ENCODE measurements at regions not wholly inside any gene's neighbourhood (a gene's known extent, or its start where the extent isn't known, plus 50 kb on each side); places are given as distances from the start of the nearest gene placed in this dataset.

DNA sequence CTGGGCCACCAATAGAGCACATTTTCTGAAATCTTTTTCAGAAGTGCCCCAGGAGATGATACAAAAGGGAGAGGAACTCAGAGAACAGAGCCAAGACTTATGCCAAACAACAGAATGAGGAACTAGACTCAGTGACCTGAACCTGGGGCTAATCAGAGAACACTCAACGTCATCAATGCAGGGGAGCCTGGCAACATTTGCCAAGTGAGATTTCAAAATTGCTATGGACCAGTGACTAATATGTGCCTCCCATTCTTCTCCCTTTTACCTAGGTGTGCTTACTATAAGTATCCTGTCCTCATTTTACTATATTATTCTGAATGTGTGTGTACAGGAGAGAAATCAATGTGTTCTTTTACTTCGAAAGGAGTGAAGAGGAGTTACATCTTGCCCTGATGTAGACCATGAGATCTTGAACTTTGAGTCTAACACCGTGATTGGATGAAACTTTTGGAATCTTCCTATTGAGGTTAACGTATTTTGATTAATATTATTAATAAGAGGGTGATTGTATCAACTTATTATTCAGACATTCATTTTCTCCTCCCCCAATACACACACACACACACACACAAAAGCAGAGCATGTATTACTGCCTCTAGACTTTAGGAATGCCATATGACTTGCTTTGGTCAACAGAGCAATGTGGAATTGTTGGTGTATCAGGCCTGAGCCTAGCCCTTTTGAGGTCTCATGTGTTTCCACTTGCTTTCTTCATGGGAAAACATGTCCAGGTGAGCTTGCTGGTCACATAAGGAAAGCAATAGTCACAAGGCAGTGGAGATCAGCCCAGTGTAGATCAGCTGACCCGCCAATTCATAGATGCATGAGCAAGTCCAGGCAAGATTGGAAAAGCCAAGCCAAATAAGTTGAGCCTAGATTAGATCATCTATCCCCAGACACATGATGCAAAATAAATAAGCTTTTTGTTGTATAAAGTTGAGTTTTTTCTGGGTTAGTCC lies 80.3 kb upstream of the ETS2 start:
- no peaks in the 10 kb centered on the region for H3K36me3 ChIP-seq (ENCODE audit: low read depth)
- H3K4me3 ChIP-seq (ENCODE audit: severe bottlenecking), result no peak overlapping the region
- ATAC-seq (ENCODE audit: low read depth) (0 out of 3 replicates have a peak, but pooled peaks have one; percentile 31), DNase-seq (ENCODE audit: low spot score) (no peak)
- no peaks in the 10 kb centered on the region for H3K27me3 ChIP-seq (ENCODE audit: insufficient read depth, poor library complexity, severe bottlenecking)
- no peak overlapping the region for H3K27ac ChIP-seq (ENCODE audit: poor library complexity, severe bottlenecking)
- H3K9me3 ChIP-seq (ENCODE audit: severe bottlenecking), result peaks cover 3% of the 10 kb centered on the region
- H3K4me1 ChIP-seq (ENCODE audit: insufficient read depth, poor library complexity, severe bottlenecking), result no peaks in the 10 kb centered on the region
- no peak for TF ChIP-seq CTCF (IDR thresholded peaks at IDR 0.05; ENCODE audit: poor library complexity, severe bottlenecking)

GRCh38 chr21:38726482-38726881 lies 79.2 kb upstream of the ETS2 start:
- no peak for DNase-seq (ENCODE audit: low spot score)
- no peak for TF ChIP-seq CTCF (IDR thresholded peaks at IDR 0.05; ENCODE audit: poor library complexity, severe bottlenecking)

DNA sequence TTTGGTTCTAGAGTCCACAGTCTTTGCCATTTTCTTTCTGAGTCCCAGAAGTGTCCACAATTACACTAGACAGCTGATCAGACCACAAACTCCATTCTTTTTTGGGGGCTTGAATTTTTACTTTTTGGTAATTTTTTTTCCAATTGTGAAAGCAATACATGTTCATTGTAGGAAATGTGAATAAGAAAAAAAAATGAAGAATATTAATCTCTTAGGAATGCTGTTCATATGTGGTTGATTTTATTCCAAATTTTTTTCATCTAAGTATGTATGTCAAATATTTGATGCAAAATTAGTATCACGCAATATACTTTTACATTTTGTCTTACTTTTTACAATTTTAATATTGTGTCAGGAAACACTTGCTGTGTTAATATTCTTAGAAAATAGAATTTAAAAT lies 76.4 kb upstream of the ETS2 start:
- Histone ChIP-seq H3K36me3 (ENCODE audit: low read depth) (no peaks in the 10 kb centered on the region), H3K4me3 (ENCODE audit: severe bottlenecking) (no peak overlapping the region), H3K27me3 (ENCODE audit: insufficient read depth, poor library complexity, severe bottlenecking) (no peaks in the 10 kb centered on the region), H3K27ac (ENCODE audit: poor library complexity, severe bottlenecking) (no peak overlapping the region), H3K4me1 (ENCODE audit: insufficient read depth, poor library complexity, severe bottlenecking) (no peaks in the 10 kb centered on the region), H3K9me3 (ENCODE audit: severe bottlenecking) (peaks cover under 1% of the 10 kb centered on the region)
- no peak for TF ChIP-seq CTCF (IDR thresholded peaks at IDR 0.05; ENCODE audit: poor library complexity, severe bottlenecking)
- ATAC-seq (ENCODE audit: low read depth) (no peak), DNase-seq (ENCODE audit: low spot score) (no peak)

More at GRCh38 chr21:38726482-38726881, 79.2 kb upstream of the ETS2 start:
- Histone ChIP-seq H3K9me3 (ENCODE audit: severe bottlenecking) (peaks cover 3% of the 10 kb centered on the region), H3K27ac (ENCODE audit: poor library complexity, severe bottlenecking) (no peak overlapping the region), H3K4me1 (ENCODE audit: insufficient read depth, poor library complexity, severe bottlenecking) (no peaks in the 10 kb centered on the region), H3K36me3 (ENCODE audit: low read depth) (no peaks in the 10 kb centered on the region), H3K4me3 (ENCODE audit: severe bottlenecking) (no peak overlapping the region), H3K27me3 (ENCODE audit: insufficient read depth, poor library complexity, severe bottlenecking) (no peaks in the 10 kb centered on the region)
- no peak for ATAC-seq (ENCODE audit: low read depth)

- no peak for ATAC-seq (ENCODE audit: low read depth)
- Histone ChIP-seq H3K9me3 (ENCODE audit: severe bottlenecking) (no peaks in the 10 kb centered on the region), H3K36me3 (ENCODE audit: low read depth) (no peaks in the 10 kb centered on the region), H3K27me3 (ENCODE audit: insufficient read depth, poor library complexity, severe bottlenecking) (no peaks in the 10 kb centered on the region), H3K4me1 (ENCODE audit: insufficient read depth, poor library complexity, severe bottlenecking) (no peaks in the 10 kb centered on the region), H3K27ac (ENCODE audit: poor library complexity, severe bottlenecking) (no peak overlapping the region), H3K4me3 (ENCODE audit: severe bottlenecking) (no peak overlapping the region)
- TF ChIP-seq CTCF (IDR thresholded peaks at IDR 0.05; ENCODE audit: poor library complexity, severe bottlenecking), result no peak
- no peak for DNase-seq (ENCODE audit: low spot score)
Measured at GRCh38 chr21:38729754-38730379, 75.9 kb upstream of the ETS2 start.
